ENCODE measurements at regions not wholly inside any gene's neighbourhood (a gene's known extent, or its start where the extent isn't known, plus 50 kb on each side); places are given as distances from the start of the nearest gene placed in this dataset.
A peak's percentile ranks its signal among the peaks of the same experiment; 100 is the strongest.
"Not testable (repeated sequence)": the region's sequence is repeated elsewhere in the genome, so short reads cannot be mapped to it uniquely, and the experiment has no call there.

GRCh38 chrX:109890910-109891502, 111.9 kb upstream of the TMEM164 start:
- Histone ChIP-seq H3K36me3 (ENCODE audit: control insufficient read depth in 2 of 2, extremely low read depth in 1 of 2, insufficient read depth in 2 of 2, low read length in 2 of 2) (no peaks in the 10 kb centered on the region), H3K27ac (ENCODE audit: control insufficient read depth, insufficient read depth, low read length) (no peak overlapping the region), H3K4me1 (ENCODE audit: control insufficient read depth, extremely low read depth, insufficient read depth, low read length) (no peaks in the 10 kb centered on the region), H3K79me2 (ENCODE audit: control insufficient read depth, insufficient read depth, low read length) (no peaks in the 10 kb centered on the region), H3K27me3 (ENCODE audit: control insufficient read depth, extremely low read depth, insufficient read depth, low read length) (peaks cover 9% of the 10 kb centered on the region), H3K9me1 (ENCODE audit: control insufficient read depth, extremely low read depth, insufficient read depth, low read length) (no peaks in the 10 kb centered on the region), H3K4me3 (ENCODE audit: control insufficient read depth in 2 of 3, extremely low read depth in 1 of 3, insufficient read depth in 2 of 3, low read depth in 1 of 3, low read length in 3 of 3) (no peak overlapping the region), H4K20me1 (ENCODE audit: control insufficient read depth, extremely low read depth, insufficient read depth, low read length) (no peaks in the 10 kb centered on the region), H2AFZ (ENCODE audit: control insufficient read depth, low read length) (no peak overlapping the region), H3K9ac (ENCODE audit: control insufficient read depth, extremely low read depth, insufficient read depth, low read length) (no peak overlapping the region), H3K4me2 (ENCODE audit: control insufficient read depth, extremely low read depth, insufficient read depth, low read depth, low read length) (no peak overlapping the region), H3K9me3 (ENCODE audit: control insufficient read depth, low read depth, low read length) (no peaks in the 10 kb centered on the region)
- dilution Hi-C loops (cut with MboI; ENCODE audit: extremely low pct_ligation_motif_present, low sequenced_read_pairs) = no loop called here
- peak; percentile 56 for FAIRE-seq
- TF ChIP-seq EZH2 (IDR thresholded peaks at IDR 0.05; ENCODE audit: low read length) = no peak
- peak; percentile 87 to 98 (median 91) for TF ChIP-seq CTCF (optimal IDR thresholded peaks at IDR 0.05 in 1 of 3, IDR thresholded peaks at IDR 0.05 in 1 of 3, conservative IDR thresholded peaks at IDR 0.05 in 1 of 3; ENCODE audit: extremely low read depth in 1 of 3, insufficient read depth in 2 of 3, low read length in 3 of 3)
- peak; percentile 7 for DNase-seq (ENCODE audit: low read depth, low spot score)

- DNase-seq (ENCODE audit: low read depth, low spot score); H3K27ac ChIP-seq (ENCODE audit: control insufficient read depth, insufficient read depth, low read length); H3K4me1 ChIP-seq (ENCODE audit: control insufficient read depth, extremely low read depth, insufficient read depth, low read length); H3K79me2 ChIP-seq (ENCODE audit: control insufficient read depth, insufficient read depth, low read length); H3K36me3 ChIP-seq (ENCODE audit: control insufficient read depth in 2 of 2, extremely low read depth in 1 of 2, insufficient read depth in 2 of 2, low read length in 2 of 2); dilution Hi-C loops (cut with MboI; ENCODE audit: extremely low pct_ligation_motif_present, low sequenced_read_pairs); H3K9ac ChIP-seq (ENCODE audit: control insufficient read depth, extremely low read depth, insufficient read depth, low read length); FAIRE-seq; H4K20me1 ChIP-seq (ENCODE audit: control insufficient read depth, extremely low read depth, insufficient read depth, low read length); H3K9me3 ChIP-seq (ENCODE audit: control insufficient read depth, low read depth, low read length); H2AFZ ChIP-seq (ENCODE audit: control insufficient read depth, low read length); H3K27me3 ChIP-seq (ENCODE audit: control insufficient read depth, extremely low read depth, insufficient read depth, low read length); H3K4me2 ChIP-seq (ENCODE audit: control insufficient read depth, extremely low read depth, insufficient read depth, low read depth, low read length); H3K4me3 ChIP-seq (ENCODE audit: control insufficient read depth in 2 of 3, extremely low read depth in 1 of 3, insufficient read depth in 2 of 3, low read depth in 1 of 3, low read length in 3 of 3); H3K9me1 ChIP-seq (ENCODE audit: control insufficient read depth, extremely low read depth, insufficient read depth, low read length): not testable (repeated sequence)
These were observed 106.9 kb upstream of the TMEM164 start for GRCh38 chrX:109896024-109896423.

GRCh38 chrX:109902665-109903064, 100.2 kb upstream of the TMEM164 start:
- Histone ChIP-seq H3K79me2 (ENCODE audit: control insufficient read depth, insufficient read depth, low read length) (no peaks in the 10 kb centered on the region), H4K20me1 (ENCODE audit: control insufficient read depth, extremely low read depth, insufficient read depth, low read length) (no peaks in the 10 kb centered on the region), H3K4me1 (ENCODE audit: control insufficient read depth, extremely low read depth, insufficient read depth, low read length) (no peaks in the 10 kb centered on the region), H3K27me3 (ENCODE audit: control insufficient read depth, extremely low read depth, insufficient read depth, low read length) (peaks cover 6% of the 10 kb centered on the region), H3K9ac (ENCODE audit: control insufficient read depth, extremely low read depth, insufficient read depth, low read length) (no peak overlapping the region), H3K36me3 (ENCODE audit: control insufficient read depth in 2 of 2, extremely low read depth in 1 of 2, insufficient read depth in 2 of 2, low read length in 2 of 2) (no peaks in the 10 kb centered on the region), H3K9me3 (ENCODE audit: control insufficient read depth, low read depth, low read length) (no peaks in the 10 kb centered on the region), H3K9me1 (ENCODE audit: control insufficient read depth, extremely low read depth, insufficient read depth, low read length) (no peaks in the 10 kb centered on the region), H3K27ac (ENCODE audit: control insufficient read depth, insufficient read depth, low read length) (no peak overlapping the region), H3K4me2 (ENCODE audit: control insufficient read depth, extremely low read depth, insufficient read depth, low read depth, low read length) (no peak overlapping the region), H3K4me3 (ENCODE audit: control insufficient read depth in 2 of 3, extremely low read depth in 1 of 3, insufficient read depth in 2 of 3, low read depth in 1 of 3, low read length in 3 of 3) (no peak overlapping the region), H2AFZ (ENCODE audit: control insufficient read depth, low read length) (no peak overlapping the region)
- DNase-seq (ENCODE audit: low read depth, low spot score) (no peak), FAIRE-seq (no peak)
- TF ChIP-seq EZH2 (IDR thresholded peaks at IDR 0.05; ENCODE audit: low read length) = no peak
- no peak for TF ChIP-seq CTCF (optimal IDR thresholded peaks at IDR 0.05 in 1 of 3, IDR thresholded peaks at IDR 0.05 in 1 of 3, conservative IDR thresholded peaks at IDR 0.05 in 1 of 3; ENCODE audit: extremely low read depth in 1 of 3, insufficient read depth in 2 of 3, low read length in 3 of 3)
- dilution Hi-C loops (cut with MboI; ENCODE audit: extremely low pct_ligation_motif_present, low sequenced_read_pairs) = no loop called here

Data from keratinocyte (primary cell).